ENCODE measurements at regions not wholly inside any gene's neighbourhood (a gene's known extent, or its start where the extent isn't known, plus 50 kb on each side); places are given as distances from the start of the nearest gene placed in this dataset.

- DNase-seq (ENCODE audit: low read depth), result no peak
Observed at GRCh38 chr2:15806801-15807417, 133.4 kb upstream of the MYCN start.

GRCh38 chr2:15807418-15808203, 132.7 kb upstream of the MYCN start:
- DNase-seq (ENCODE audit: low read depth), result no peak

DNA sequence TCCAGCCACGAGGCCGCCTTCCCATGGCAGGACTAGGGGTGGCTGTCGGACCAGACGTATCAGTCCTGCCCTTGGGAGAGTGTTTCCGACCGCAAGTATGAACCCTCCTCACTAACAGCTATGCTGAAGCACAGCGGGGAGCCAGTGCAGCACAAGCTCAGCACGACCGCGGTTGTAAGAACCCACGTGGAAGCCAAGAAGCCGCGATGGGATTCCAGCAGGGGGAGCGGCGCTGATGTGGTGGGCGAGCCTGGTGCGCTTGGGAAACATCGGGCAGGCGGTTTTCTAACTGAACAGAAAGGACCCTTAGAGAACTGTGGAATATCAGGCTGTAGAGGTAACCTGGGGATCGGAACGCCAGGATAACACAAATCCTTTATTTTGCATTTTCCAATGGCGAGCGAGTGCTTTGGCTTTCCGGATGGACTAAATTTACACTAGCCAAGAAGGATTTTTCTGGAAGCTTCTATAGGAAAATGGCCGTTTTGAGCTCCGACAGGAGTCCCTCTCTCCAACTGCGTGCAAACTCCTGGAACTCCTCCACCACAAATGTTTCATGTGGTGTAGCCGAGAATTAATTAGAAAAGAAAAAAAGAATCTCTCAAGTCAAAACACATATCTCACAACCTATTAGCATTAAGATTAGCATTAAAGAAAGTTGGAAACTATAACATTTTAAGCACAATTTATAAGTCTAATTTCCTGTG, 132.0 kb upstream of the MYCN start:
- DNase-seq (ENCODE audit: low read depth), result no peak

GRCh38 chr2:15808944-15809343, 131.4 kb upstream of the MYCN start:
- DNase-seq (ENCODE audit: low read depth), result no peak

GRCh38 chr2:15809404-15809803, 130.9 kb upstream of the MYCN start:
- DNase-seq (ENCODE audit: low read depth), result no peak

DNA sequence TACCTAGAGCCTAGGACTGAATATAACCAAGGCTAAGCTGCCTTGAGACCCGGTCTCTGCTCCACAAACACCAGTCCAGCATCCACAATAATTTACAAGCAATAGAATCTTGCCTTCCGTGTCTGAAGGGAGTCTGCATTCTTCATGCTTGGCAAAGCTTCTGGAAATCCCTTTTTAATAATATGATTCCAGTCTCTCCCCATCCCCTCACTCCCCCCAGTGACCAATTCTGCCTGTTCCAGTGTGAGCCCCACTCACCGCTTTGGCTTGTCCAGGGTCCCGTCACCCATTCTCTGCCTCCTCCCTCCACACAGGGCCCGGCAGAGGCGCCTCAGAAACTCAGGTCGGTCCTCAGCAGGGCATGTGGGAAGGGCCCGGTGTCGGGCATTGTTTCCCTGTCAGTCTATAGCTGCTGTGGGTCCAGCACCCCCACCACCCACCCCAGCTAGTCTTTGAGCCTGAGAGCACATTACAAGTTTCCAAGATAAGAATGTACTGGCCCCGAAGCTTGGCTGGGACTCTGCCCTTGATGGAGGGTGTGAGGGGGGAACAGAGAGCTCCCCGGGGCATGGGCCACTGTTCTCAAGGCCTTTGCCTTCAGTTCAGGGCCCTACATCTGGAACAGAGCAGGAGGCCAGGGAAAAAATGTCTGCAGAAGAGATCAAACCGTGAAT, 129.7 kb upstream of the MYCN start:
- DNase-seq (ENCODE audit: low read depth), result no peak

- DNase-seq (ENCODE audit: low read depth), result no peak
Observed at GRCh38 chr2:15811367-15811766, 129.0 kb upstream of the MYCN start.

DNA sequence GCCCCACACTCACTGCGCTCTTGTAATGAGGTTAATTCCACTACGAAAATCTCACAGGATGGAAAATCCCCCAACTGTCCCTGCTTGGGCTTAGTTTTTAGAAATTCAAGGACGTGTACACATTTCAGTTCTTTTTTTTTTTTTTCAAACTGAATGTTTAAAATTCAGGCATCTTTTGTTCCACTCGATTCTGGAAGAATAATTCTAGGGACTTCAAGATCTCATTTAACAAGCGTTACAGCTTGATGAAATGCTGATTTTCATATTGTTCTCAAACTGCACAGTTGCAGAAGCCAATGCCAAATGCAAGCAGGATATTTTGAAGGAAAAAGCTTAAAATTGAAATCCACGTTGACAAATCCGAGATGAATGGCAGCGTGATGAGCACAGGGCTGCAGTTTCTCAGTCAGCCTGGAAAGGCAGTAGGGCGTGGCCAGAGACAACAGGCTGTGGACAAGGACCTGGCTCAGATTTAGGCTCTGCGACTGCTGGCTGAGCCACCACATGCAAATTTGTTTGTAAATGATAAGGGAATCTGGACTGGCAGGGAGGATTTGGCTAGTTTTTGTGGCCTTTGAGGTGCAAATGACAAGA, 128.1 kb upstream of the MYCN start:
- DNase-seq (ENCODE audit: low read depth), result no peak

GRCh38 chr2:15813481-15814266, 126.7 kb upstream of the MYCN start:
- DNase-seq (ENCODE audit: low read depth), result no peak

GRCh38 chr2:15814403-15814802, 125.9 kb upstream of the MYCN start:
- DNase-seq (ENCODE audit: low read depth), result no peak

GRCh38 chr2:15814946-15815345, 125.4 kb upstream of the MYCN start:
- DNase-seq (ENCODE audit: low read depth), result no peak

DNA sequence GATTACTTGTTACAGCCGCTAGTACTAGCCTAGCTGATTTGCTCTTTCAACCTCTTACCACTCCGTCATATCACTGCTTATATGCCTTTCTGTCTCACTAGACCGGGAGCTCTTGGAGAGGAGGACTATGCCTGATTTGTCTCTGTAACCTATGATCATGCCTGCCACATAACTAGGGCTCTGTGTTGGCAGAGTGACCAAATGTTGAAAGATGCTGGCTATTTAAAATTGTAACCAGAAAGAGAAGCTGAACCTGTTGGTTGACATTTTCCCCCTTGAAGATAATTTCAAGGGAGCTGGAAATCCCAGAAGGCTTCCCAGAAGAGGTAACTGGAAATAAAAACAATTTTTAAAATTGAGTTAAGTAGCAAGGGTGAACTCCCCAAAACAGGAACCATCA, 124.1 kb upstream of the MYCN start:
- no peak for DNase-seq (ENCODE audit: low read depth)

DNA sequence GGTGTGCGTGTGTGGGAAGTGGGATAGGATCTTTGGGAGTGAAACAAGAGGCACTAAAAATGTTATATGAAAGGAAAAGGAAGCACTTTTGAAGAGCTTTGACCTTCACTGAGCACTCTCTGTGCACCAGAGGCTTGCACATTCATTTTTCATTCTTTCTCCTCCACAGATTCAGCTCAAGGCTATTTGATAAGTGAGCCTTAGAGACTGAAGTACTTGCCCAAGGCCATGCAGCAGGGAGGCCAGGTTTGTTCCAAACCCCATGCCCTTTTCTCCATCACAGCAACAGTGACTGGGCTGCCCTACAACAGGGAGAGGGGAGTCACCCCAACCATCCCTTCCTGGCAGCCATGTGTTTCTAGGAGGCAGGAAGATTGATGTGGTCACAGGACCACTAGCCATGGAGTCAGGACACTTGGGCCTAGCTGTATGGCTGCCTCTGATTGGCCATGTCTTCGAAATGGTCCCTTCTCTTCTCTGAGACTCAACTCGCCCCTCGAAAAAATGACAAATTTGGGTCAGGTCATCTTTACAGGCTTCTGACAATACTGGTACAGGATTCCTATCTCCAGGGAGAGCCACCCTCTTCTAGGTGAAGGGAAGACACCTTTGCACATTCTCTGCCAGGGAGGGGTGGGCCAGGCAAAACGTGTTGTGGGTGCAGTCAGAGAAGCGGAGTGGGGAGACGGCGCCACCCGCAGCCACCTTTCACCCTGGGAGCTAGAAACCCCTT, 123.5 kb upstream of the MYCN start:
- no peak for DNase-seq (ENCODE audit: low read depth)

- DNase-seq (ENCODE audit: low read depth), result no peak
Observed at GRCh38 chr2:15817748-15818147, 122.6 kb upstream of the MYCN start.

GRCh38 chr2:15818318-15818753, 122.0 kb upstream of the MYCN start:
- no peak for DNase-seq (ENCODE audit: low read depth)

GRCh38 chr2:15818881-15819280, 121.5 kb upstream of the MYCN start:
- no peak for DNase-seq (ENCODE audit: low read depth)

GRCh38 chr2:15819562-15820256, 120.6 kb upstream of the MYCN start:
- DNase-seq (ENCODE audit: low read depth), result no peak

DNA sequence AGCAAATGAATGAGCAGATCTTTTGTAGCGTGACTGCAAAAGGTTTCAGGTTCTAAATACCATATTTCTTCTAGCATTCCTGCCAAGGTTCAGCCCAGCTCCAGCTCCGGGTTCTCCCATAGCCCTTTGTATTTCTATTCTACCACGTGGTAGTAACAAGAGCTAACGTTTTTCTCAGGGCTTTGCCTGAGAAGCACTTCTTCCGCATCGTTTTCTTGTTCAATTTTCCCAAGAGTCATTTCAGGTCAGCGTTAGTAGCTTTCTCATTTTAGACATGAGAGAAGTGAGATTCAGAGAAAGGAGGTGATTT, 120.1 kb upstream of the MYCN start:
- no peak for DNase-seq (ENCODE audit: low read depth)

DNA sequence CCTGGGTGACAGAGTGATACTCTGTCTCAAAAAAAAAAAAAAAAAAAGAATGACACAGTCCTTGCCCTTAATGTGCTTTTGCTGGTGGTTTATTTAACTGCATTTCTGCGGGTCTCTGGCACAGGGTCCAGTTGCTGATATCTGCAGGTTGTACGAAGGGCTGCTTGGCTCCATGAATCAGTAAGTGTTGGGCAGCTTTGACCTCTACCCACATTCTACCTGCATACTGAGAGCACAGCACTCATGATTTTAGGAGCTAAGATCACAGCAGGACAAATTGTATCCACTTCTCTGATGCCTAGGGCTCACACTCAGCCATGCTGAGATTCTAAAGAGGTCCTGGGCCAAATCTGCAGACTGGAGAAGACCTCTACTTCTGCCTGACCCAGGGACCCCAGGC, 119.4 kb upstream of the MYCN start:
- no peak for DNase-seq (ENCODE audit: low read depth)
